Smooth muscle cell (in vitro differentiated cells): ENCODE measurements at regions not wholly inside any gene's neighbourhood (a gene's known extent, or its start where the extent isn't known, plus 50 kb on each side); places are given as distances from the start of the nearest gene placed in this dataset.

ENCODE experiments used
- DNase-seq: peaks from one replicate; lab custom pipeline; 2025; ENCODE audit not compliant: unreplicated experiment; lab: John Stamatoyannopoulos, UW
- H2AFZ ChIP-seq: fragments of 200-600 bp; sonication (generic); 2 replicates; pipeline ENCODE4 v1.6.0; 2016; ENCODE audit warnings: antibody characterized with exemption, low read depth, mild to moderate bottlenecking
- H3F3A ChIP-seq: fragments of 200-600 bp; sonication (generic); 2 replicates; pipeline ENCODE4 v1.6.0; 2017; ENCODE audit warnings: antibody characterized with exemption, low read depth
- H3K27ac ChIP-seq: fragments of 200-600 bp; sonication (generic); 2 replicates; pipeline ENCODE4 v1.5.1; 2016; ENCODE audit warnings: low read depth, mild to moderate bottlenecking
- H3K27me3 ChIP-seq: fragments of 200-600 bp; sonication (generic); 2 replicates; pipeline ENCODE4 v1.6.1; 2016; ENCODE audit warnings: low read depth, mild to moderate bottlenecking
- H3K36me3 ChIP-seq: fragments of 200-600 bp; sonication (generic); 2 replicates; pipeline ENCODE4 v1.5.1; 2016; ENCODE audit warnings: low read depth
- H3K4me1 ChIP-seq: fragments of 200-600 bp; sonication (generic); 2 replicates; pipeline ENCODE4 v1.5.1; 2016; ENCODE audit warnings: low read depth
- H3K4me2 ChIP-seq: fragments of 200-600 bp; sonication (generic); 2 replicates; pipeline ENCODE4 v1.6.0; 2016; ENCODE audit warnings: mild to moderate bottlenecking
- H3K4me3 ChIP-seq: fragments of 200-600 bp; sonication (generic); 2 replicates; pipeline ENCODE4 v1.5.1; 2016; ENCODE audit warnings: mild to moderate bottlenecking
- H3K79me2 ChIP-seq: fragments of 200-600 bp; sonication (generic); 2 replicates; pipeline ENCODE4 v1.6.0; 2016; ENCODE audit warnings: low read depth, mild to moderate bottlenecking
- H3K9ac ChIP-seq: fragments of 200-600 bp; sonication (generic); 2 replicates; pipeline ENCODE4 v1.6.0; 2016; ENCODE audit warnings: low read depth
- H3K9me3 ChIP-seq: fragments of 200-600 bp; sonication (generic); replicated peaks from 2 replicates; pipeline ENCODE4 v1.5.1; 2016; ENCODE audit warnings: low read depth
- H4K20me1 ChIP-seq: fragments of 200-600 bp; sonication (generic); 2 replicates; pipeline ENCODE4 v1.6.0; 2016; ENCODE audit warnings: low read depth
- WGBS: methylation state at CpG from one replicate; pipeline ENCODE4 v1.1.7; 2016; ENCODE audit warnings: low lambda C conversion rate; 5-methylcytosine and 5-hydroxymethylcytosine counted together
- TF ChIP-seq, protein P1 (sequence below): fragments of 200-600 bp; sonication (generic); IDR thresholded peaks from 2 replicates; pipeline ENCODE4 v1.5.1; 2017; ENCODE audit warnings: borderline replicate concordance, mild to moderate bottlenecking, antibody characterized with exemption; ENCODE audit not compliant: insufficient read depth, poor library complexity, severe bottlenecking

DNA sequence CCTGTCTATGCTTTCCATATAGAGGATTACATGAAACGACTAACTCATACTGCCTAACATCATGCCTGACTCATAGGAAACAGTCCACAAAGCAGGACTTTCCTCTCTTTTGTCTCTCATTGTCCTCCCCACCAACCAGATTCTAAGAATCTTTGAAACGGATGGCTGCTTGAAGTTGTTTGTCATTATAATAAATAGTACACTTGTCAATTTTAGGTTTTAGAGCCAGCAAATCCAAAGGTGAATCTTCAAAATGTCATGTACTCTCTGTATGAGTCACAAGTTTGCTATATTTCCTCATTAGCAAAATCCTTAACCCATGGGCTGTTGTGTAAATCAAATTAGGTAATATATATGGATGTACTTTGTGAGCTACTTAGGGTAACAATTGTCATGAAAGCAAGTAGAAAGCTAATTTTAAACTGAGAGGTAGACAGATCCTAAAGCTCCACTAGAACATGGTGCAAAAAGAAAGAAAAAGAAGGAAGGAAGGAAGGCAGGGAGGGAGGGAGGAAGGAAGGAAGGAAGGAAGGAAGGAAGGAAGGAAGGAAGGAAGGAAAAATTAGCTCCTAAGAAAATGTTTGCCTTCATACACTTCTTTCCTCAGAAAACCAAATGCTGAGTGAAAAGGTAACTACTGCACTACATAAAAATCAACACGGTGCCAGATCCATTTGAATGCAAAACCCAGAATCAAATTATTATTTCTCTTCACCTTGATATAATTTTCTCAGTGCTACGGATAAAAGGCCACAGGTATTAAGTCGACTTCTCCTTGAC is 129.5 kb upstream of the PRMT6 start:
- Histone ChIP-seq H3K9me3 (no peaks in the 10 kb centered on the region), H3K36me3 (no peaks in the 10 kb centered on the region), H3K4me3 (no peak overlapping the region), H3K4me1 (peaks cover 9% of the 10 kb centered on the region), H2AFZ (peak overlapping the region; percentile 71), H3K4me2 (no peak overlapping the region), H4K20me1 (no peaks in the 10 kb centered on the region), H3F3A (no peaks in the 10 kb centered on the region), H3K79me2 (no peaks in the 10 kb centered on the region), H3K9ac (no peak overlapping the region), H3K27me3 (no peaks in the 10 kb centered on the region), H3K27ac (no peak overlapping the region)
- WGBS, result 72% methylated on average over 5 of the region's 5 CpGs
- no peak for DNase-seq
- TF ChIP-seq, protein P1, sequence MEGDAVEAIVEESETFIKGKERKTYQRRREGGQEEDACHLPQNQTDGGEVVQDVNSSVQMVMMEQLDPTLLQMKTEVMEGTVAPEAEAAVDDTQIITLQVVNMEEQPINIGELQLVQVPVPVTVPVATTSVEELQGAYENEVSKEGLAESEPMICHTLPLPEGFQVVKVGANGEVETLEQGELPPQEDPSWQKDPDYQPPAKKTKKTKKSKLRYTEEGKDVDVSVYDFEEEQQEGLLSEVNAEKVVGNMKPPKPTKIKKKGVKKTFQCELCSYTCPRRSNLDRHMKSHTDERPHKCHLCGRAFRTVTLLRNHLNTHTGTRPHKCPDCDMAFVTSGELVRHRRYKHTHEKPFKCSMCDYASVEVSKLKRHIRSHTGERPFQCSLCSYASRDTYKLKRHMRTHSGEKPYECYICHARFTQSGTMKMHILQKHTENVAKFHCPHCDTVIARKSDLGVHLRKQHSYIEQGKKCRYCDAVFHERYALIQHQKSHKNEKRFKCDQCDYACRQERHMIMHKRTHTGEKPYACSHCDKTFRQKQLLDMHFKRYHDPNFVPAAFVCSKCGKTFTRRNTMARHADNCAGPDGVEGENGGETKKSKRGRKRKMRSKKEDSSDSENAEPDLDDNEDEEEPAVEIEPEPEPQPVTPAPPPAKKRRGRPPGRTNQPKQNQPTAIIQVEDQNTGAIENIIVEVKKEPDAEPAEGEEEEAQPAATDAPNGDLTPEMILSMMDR, result no peak

DNA sequence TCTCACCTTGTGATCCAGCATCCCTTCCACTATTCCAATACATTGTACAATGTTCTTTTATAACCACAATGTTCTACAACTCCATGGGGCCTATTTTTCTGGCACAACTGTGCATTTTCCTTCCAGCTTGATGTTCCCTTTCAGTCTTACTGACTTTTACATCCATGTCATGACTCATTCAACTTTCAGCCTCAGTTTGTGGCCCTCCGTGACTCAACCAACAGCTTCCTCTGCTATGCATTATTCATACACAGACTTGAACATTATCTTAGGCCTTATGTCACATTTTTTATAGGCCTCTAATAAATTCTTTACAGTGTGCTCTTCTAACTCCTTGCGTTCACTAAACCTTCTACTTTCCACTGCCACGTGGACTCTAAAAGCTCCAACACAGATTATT is 119.4 kb upstream of the PRMT6 start:
- H3K79me2 ChIP-seq, result no peaks in the 10 kb centered on the region
- H3K36me3 ChIP-seq, result no peaks in the 10 kb centered on the region
- no peaks in the 10 kb centered on the region for H3K9me3 ChIP-seq
- H3K9ac ChIP-seq, result no peak overlapping the region
- peak overlapping the region; percentile 1 for H2AFZ ChIP-seq
- 12% methylated on average over 3 of the region's 3 CpGs for WGBS
- H3K27ac ChIP-seq, result peak overlapping the region; percentile 49
- no peaks in the 10 kb centered on the region for H3F3A ChIP-seq
- no peak for DNase-seq
- no peak overlapping the region for H3K4me2 ChIP-seq
- no peaks in the 10 kb centered on the region for H4K20me1 ChIP-seq
- no peak overlapping the region for H3K4me3 ChIP-seq
- TF ChIP-seq, protein P1, result no peak
- no peaks in the 10 kb centered on the region for H3K27me3 ChIP-seq
- H3K4me1 ChIP-seq, result no peaks in the 10 kb centered on the region

DNA sequence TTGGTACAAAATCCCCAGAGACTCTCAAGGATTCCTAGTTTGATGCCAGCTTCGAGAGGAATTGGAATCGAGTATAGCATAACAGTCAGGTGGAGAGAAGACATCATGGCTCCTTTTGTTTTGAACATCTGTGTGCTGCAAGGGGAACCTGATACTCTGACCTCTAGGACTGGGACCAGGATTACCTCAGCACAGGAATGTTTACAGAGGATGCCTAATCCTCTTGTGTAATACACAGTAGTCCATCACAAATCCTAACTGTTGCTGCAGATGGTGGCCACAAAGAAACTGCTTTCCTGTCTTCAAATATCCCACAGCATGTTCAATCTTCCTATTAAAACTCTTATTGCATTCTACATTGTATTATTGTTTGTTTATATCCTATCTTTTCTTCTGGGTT is 111.8 kb upstream of the PRMT6 start:
- no peak for DNase-seq
- Histone ChIP-seq H3K27me3 (no peaks in the 10 kb centered on the region), H3K4me1 (peaks cover 11% of the 10 kb centered on the region), H3F3A (no peaks in the 10 kb centered on the region), H3K4me2 (no peak overlapping the region), H2AFZ (no peak overlapping the region), H3K27ac (no peak overlapping the region), H4K20me1 (no peaks in the 10 kb centered on the region), H3K4me3 (no peak overlapping the region), H3K9ac (no peak overlapping the region), H3K36me3 (no peaks in the 10 kb centered on the region), H3K9me3 (no peaks in the 10 kb centered on the region), H3K79me2 (no peaks in the 10 kb centered on the region)
- WGBS, result 88% methylated on average over 2 of the region's 2 CpGs
- TF ChIP-seq, protein P1, result no peak

DNA sequence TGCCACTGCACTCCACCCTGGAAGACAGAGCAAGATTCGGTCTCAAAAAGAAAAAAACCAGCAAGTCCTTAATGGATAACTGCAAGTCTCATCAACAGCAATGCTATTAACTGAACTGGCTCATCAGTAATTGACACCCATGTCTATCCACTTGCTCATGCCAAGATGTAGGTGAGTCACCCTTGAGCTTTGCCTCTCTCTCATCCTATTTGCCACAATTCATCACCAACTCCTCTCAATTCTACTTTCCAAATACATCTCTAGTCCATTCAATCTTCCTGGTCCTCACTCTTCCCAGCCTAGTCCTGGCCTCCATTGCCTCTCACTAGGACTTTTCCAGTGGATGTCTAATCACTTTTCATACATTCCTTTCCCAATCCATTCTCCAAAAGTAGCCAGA is 103.7 kb upstream of the PRMT6 start:
- DNase-seq, result no peak
- no peaks in the 10 kb centered on the region for H3K4me1 ChIP-seq
- WGBS, result 100% methylated on average over 1 of the region's 1 CpG
- no peaks in the 10 kb centered on the region for H3K9me3 ChIP-seq
- TF ChIP-seq, protein P1, result no peak
- no peak overlapping the region for H3K27ac ChIP-seq
- no peak overlapping the region for H3K4me3 ChIP-seq
- no peaks in the 10 kb centered on the region for H3K27me3 ChIP-seq
- H3K36me3 ChIP-seq, result no peaks in the 10 kb centered on the region
- no peak overlapping the region for H3K9ac ChIP-seq
- peak overlapping the region; percentile 1 for H3K4me2 ChIP-seq
- no peaks in the 10 kb centered on the region for H3K79me2 ChIP-seq
- no peaks in the 10 kb centered on the region for H3F3A ChIP-seq
- H2AFZ ChIP-seq, result no peak overlapping the region
- H4K20me1 ChIP-seq, result no peaks in the 10 kb centered on the region
